Mucosa of rectum (tissue), 2 donors: ENCODE measurements at regions not wholly inside any gene's neighbourhood (a gene's known extent, or its start where the extent isn't known, plus 50 kb on each side); places are given as distances from the start of the nearest gene placed in this dataset.
"Not testable (repeated sequence)": the region's sequence is repeated elsewhere in the genome, so short reads cannot be mapped to it uniquely, and the experiment has no call there.

Source experiments
- H3K27ac ChIP-seq, 2 donors: one replicate each; pipeline ENCODE4 v1.7.0; 2013; ENCODE audit warnings: inconsistent platforms in 2 of 2, low read depth in 2 of 2, low read length in 2 of 2
- H3K27me3 ChIP-seq, 2 donors: one replicate each; pipeline ENCODE4 v1.7.0; 2013; ENCODE audit warnings: low read length in 2 of 2; ENCODE audit not compliant: control insufficient read depth in 2 of 2, insufficient read depth in 2 of 2
- H3K36me3 ChIP-seq, 2 donors: one replicate each; pipeline ENCODE4 v1.7.0; 2013; ENCODE audit warnings: low read length in 2 of 2; ENCODE audit not compliant: control insufficient read depth in 2 of 2, insufficient read depth in 2 of 2
- H3K4me1 ChIP-seq, 2 donors: one replicate each; pipeline ENCODE4 v1.7.0; 2013; ENCODE audit warnings: low read length in 2 of 2, mild to moderate bottlenecking in 1 of 2; ENCODE audit not compliant: control insufficient read depth in 2 of 2, insufficient read depth in 2 of 2
- H3K4me3 ChIP-seq, 2 donors: one replicate each; pipeline ENCODE4 v1.7.0; 2013; ENCODE audit warnings: low read length in 2 of 2
- H3K9ac ChIP-seq, 2 donors: one replicate each; pipeline ENCODE4 v1.7.0; 2013; ENCODE audit warnings: low read length in 2 of 2, low read depth in 1 of 2, mild to moderate bottlenecking in 1 of 2
- H3K9me3 ChIP-seq, 2 donors: one replicate each; pipeline ENCODE4 v1.7.0; 2013; ENCODE audit warnings: low read length in 2 of 2; ENCODE audit not compliant: control insufficient read depth in 2 of 2
- donor health status: healthy.
- donor health status: Normal muscosa, but diverticular disease.

GRCh38 chr7:131077735-131078134 is 249.9 kb upstream of the MKLN1 start:
- no peak overlapping the region for H3K27ac ChIP-seq
- H3K9me3 ChIP-seq = no peaks in the 10 kb centered on the region
- no peaks in the 10 kb centered on the region for H3K27me3 ChIP-seq
- H3K4me3 ChIP-seq = no peak overlapping the region
- H3K9ac ChIP-seq = no peak overlapping the region
- H3K36me3 ChIP-seq = peaks cover 0 to 4% of the 10 kb centered on the region in 2 donors
- H3K4me1 ChIP-seq = peaks cover 0 to 2% of the 10 kb centered on the region in 2 donors

- Histone ChIP-seq H3K4me1 (no peaks in the 10 kb centered on the region), H3K9ac (no peak overlapping the region), H3K27me3 (no peaks in the 10 kb centered on the region), H3K27ac (no peak overlapping the region), H3K4me3 (no peak overlapping the region), H3K36me3 (no peaks in the 10 kb centered on the region), H3K9me3 (no peaks in the 10 kb centered on the region)
Observed at GRCh38 chr7:131080754-131081153, 246.9 kb upstream of the MKLN1 start.

- H3K9me3 ChIP-seq = no peaks in the 10 kb centered on the region
- H3K4me1 ChIP-seq = no peaks in the 10 kb centered on the region
- no peak overlapping the region for H3K4me3 ChIP-seq
- H3K27ac ChIP-seq = no peak overlapping the region
- H3K27me3 ChIP-seq = no peaks in the 10 kb centered on the region
- H3K9ac ChIP-seq = no peak overlapping the region
- no peaks in the 10 kb centered on the region for H3K36me3 ChIP-seq
Observed at GRCh38 chr7:131081308-131081707, 246.4 kb upstream of the MKLN1 start.

GRCh38 chr7:131083781-131084180 is 243.9 kb upstream of the MKLN1 start:
- Histone ChIP-seq H3K4me3 (no peak overlapping the region), H3K9ac (no peak overlapping the region), H3K27ac (no peak overlapping the region), H3K9me3 (no peaks in the 10 kb centered on the region), H3K27me3 (no peaks in the 10 kb centered on the region), H3K4me1 (no peaks in the 10 kb centered on the region), H3K36me3 (no peaks in the 10 kb centered on the region)

GRCh38 chr7:131084336-131084735 is 243.3 kb upstream of the MKLN1 start:
- not testable (repeated sequence) for H3K9ac ChIP-seq, H3K4me3 ChIP-seq, H3K9me3 ChIP-seq, H3K36me3 ChIP-seq, H3K27me3 ChIP-seq, H3K4me1 ChIP-seq, H3K27ac ChIP-seq

- no peaks in the 10 kb centered on the region for H3K9me3 ChIP-seq
- no peak overlapping the region for H3K27ac ChIP-seq
- peaks cover 2 to 13% of the 10 kb centered on the region in 2 donors for H3K4me1 ChIP-seq
- H3K36me3 ChIP-seq = peaks cover 0 to 4% of the 10 kb centered on the region in 2 donors
- H3K9ac ChIP-seq = no peak overlapping the region
- H3K27me3 ChIP-seq = no peaks in the 10 kb centered on the region
- H3K4me3 ChIP-seq = no peak overlapping the region
Observed at GRCh38 chr7:131087756-131088658, 239.7 kb upstream of the MKLN1 start.

- H3K4me1 ChIP-seq = peaks cover 2 to 13% of the 10 kb centered on the region in 2 donors
- H3K27ac ChIP-seq = no peak overlapping the region
- H3K27me3 ChIP-seq = no peaks in the 10 kb centered on the region
- H3K4me3 ChIP-seq = no peak overlapping the region
- H3K36me3 ChIP-seq = peaks cover 0 to 4% of the 10 kb centered on the region in 2 donors
- H3K9me3 ChIP-seq = no peaks in the 10 kb centered on the region
- no peak overlapping the region for H3K9ac ChIP-seq
Observed at GRCh38 chr7:131090188-131090587, 237.5 kb upstream of the MKLN1 start.

- Histone ChIP-seq H3K27ac (no peak overlapping the region), H3K9me3 (no peaks in the 10 kb centered on the region), H3K36me3 (peaks cover 0 to 4% of the 10 kb centered on the region in 2 donors), H3K9ac (no peak overlapping the region), H3K27me3 (no peaks in the 10 kb centered on the region), H3K4me1 (peaks cover 2 to 13% of the 10 kb centered on the region in 2 donors), H3K4me3 (no peak overlapping the region)
Observed at GRCh38 chr7:131090886-131091692, 236.6 kb upstream of the MKLN1 start.

GRCh38 chr7:131094685-131095084 is 233.0 kb upstream of the MKLN1 start:
- H3K4me3 ChIP-seq = no peak overlapping the region
- H3K4me1 ChIP-seq = peaks cover 2 to 13% of the 10 kb centered on the region in 2 donors
- no peak overlapping the region for H3K9ac ChIP-seq
- H3K27me3 ChIP-seq = no peaks in the 10 kb centered on the region
- no peaks in the 10 kb centered on the region for H3K36me3 ChIP-seq
- no peaks in the 10 kb centered on the region for H3K9me3 ChIP-seq
- H3K27ac ChIP-seq = no peak overlapping the region

GRCh38 chr7:131095346-131095745 is 232.3 kb upstream of the MKLN1 start:
- Histone ChIP-seq H3K4me1 (peaks cover 1 to 7% of the 10 kb centered on the region in 2 donors), H3K27ac (no peak overlapping the region), H3K9me3 (no peaks in the 10 kb centered on the region), H3K4me3 (no peak overlapping the region), H3K36me3 (no peaks in the 10 kb centered on the region), H3K9ac (no peak overlapping the region), H3K27me3 (no peaks in the 10 kb centered on the region)
